ENCODE measurements at regions not wholly inside any gene's neighbourhood (a gene's known extent, or its start where the extent isn't known, plus 50 kb on each side); places are given as distances from the start of the nearest gene placed in this dataset.

- Histone ChIP-seq H3K79me2 (ENCODE audit: insufficient read depth) (no peaks in the 10 kb centered on the region), H3K36me3 (replicated peaks in 1 of 2; ENCODE audit: control insufficient read depth in 1 of 2, insufficient read depth in 2 of 2, low read length in 1 of 2) (no peaks in the 10 kb centered on the region), H3K9me2 (no peaks in the 10 kb centered on the region), H3F3A (replicated peaks; ENCODE audit: insufficient read depth) (no peaks in the 10 kb centered on the region), H4K20me1 (ENCODE audit: insufficient read depth) (no peaks in the 10 kb centered on the region), H3K9ac (no peak overlapping the region), H3K27me3 (ENCODE audit: insufficient read depth) (no peaks in the 10 kb centered on the region), H2AFZ (ENCODE audit: low read depth) (no peak overlapping the region), H3K4me2 (no peak overlapping the region), H3K4me1 (ENCODE audit: control insufficient read depth in 1 of 2, insufficient read depth in 2 of 2, low read depth in 1 of 2, low read length in 1 of 2) (peaks cover 13 to 16% of the 10 kb centered on the region in 2 experiments; a peak in 3 of 4 replicates), H3K4me3 (ENCODE audit: low read depth in 2 of 2, low read length in 1 of 2) (no peak overlapping the region), H3K27ac (ENCODE audit: low read depth in 2 of 2, low read length in 1 of 2) (no peak overlapping the region), H3K9me3 (no peaks in the 10 kb centered on the region)
- TF ChIP-seq ZBTB33 (IDR thresholded peaks at IDR 0.05; ENCODE audit: borderline replicate concordance, low read depth) (no peak), MAX (IDR thresholded peaks at IDR 0.05; ENCODE audit: low read depth) (no peak), EP300 (IDR thresholded peaks at IDR 0.05; ENCODE audit: borderline replicate concordance in 1 of 2, low read depth in 1 of 2, low read length in 1 of 2) (no peak), IRF3 (IDR thresholded peaks at IDR 0.05; ENCODE audit: low read depth, low read length) (no peak), USF2 (IDR thresholded peaks at IDR 0.05; ENCODE audit: borderline replicate concordance, low read depth, low read length) (no peak), ELF1 (IDR thresholded peaks at IDR 0.05) (no peak), USF1 (IDR thresholded peaks at IDR 0.05; ENCODE audit: borderline replicate concordance, low read depth) (no peak), CTCF (IDR thresholded peaks at IDR 0.05) (no peak), RXRA (IDR thresholded peaks at IDR 0.05; ENCODE audit: borderline replicate concordance, low read depth) (no peak), GABPA (IDR thresholded peaks at IDR 0.05; ENCODE audit: low read depth) (no peak), PBX3 (IDR thresholded peaks at IDR 0.05) (no peak), CHD2 (IDR thresholded peaks at IDR 0.05; ENCODE audit: low read length, partially characterized antibody) (no peak), RCOR1 (IDR thresholded peaks at IDR 0.05; ENCODE audit: low read length) (no peak), FOXM1 (IDR thresholded peaks at IDR 0.05; ENCODE audit: low read depth) (no peak), MXI1 (IDR thresholded peaks at IDR 0.05; ENCODE audit: low read depth, low read length) (no peak), SMC3 (IDR thresholded peaks at IDR 0.05; ENCODE audit: low read depth, low read length) (no peak), NRF1 (IDR thresholded peaks at IDR 0.05; ENCODE audit: low read depth, low read length) (no peak), TAF1 (IDR thresholded peaks at IDR 0.05; ENCODE audit: borderline replicate concordance, low read depth, low read length) (no peak)
- WGBS (ENCODE audit: low lambda C conversion rate) = 82% methylated on average over 2 of the region's 2 CpGs
- ChIA-PET CTCF (no interaction called here), POLR2A (no interaction called here)
- no peak for DNase-seq
These were observed 488.6 kb downstream of the CSNK1G3 start for GRCh38 chr5:124000538-124000937.

Measured in SK-N-SH (cell line).